SK-MEL-5 (cell line): ENCODE measurements at regions not wholly inside any gene's neighbourhood (a gene's known extent, or its start where the extent isn't known, plus 50 kb on each side); places are given as distances from the start of the nearest gene placed in this dataset.
A peak's percentile ranks its signal among the peaks of the same experiment; 100 is the strongest.

Experiments used
- DNase-seq: peaks from one replicate; pipeline ENCODE4 v3.0.0-alpha.2; 2016; ENCODE audit warnings: low read depth, low spot score
- in situ Hi-C: cut with HindIII; loops from 2 replicates; pipeline ENCODE4 v1.10.0; 2016; ENCODE audit warnings: low sequenced_read_pairs, high pct_unique_total_duplicates, low pct_unique_long_range_greater_than_20kb

- in situ Hi-C loops: no loop called here
- DNase-seq: peak; percentile 63
These were observed 119.6 kb upstream of the PMFBP1 start for GRCh38 chr16:72291531-72291981.

GRCh38 chr16:72291121-72291520, 119.2 kb upstream of the PMFBP1 start:
- in situ Hi-C loops: no loop called here
- no peak for DNase-seq

- DNase-seq: no peak
- in situ Hi-C loops: no loop called here
These were observed 115.7 kb upstream of the PMFBP1 start for GRCh38 chr16:72287649-72288048.

- no peak for DNase-seq
- in situ Hi-C loops: no loop called here
These were observed 115.1 kb upstream of the PMFBP1 start for GRCh38 chr16:72286936-72287620.

GRCh38 chr16:72285728-72286127, 113.8 kb upstream of the PMFBP1 start:
- in situ Hi-C loops: no loop called here
- no peak for DNase-seq

GRCh38 chr16:72285324-72285723, 113.4 kb upstream of the PMFBP1 start:
- no peak for DNase-seq
- in situ Hi-C loops: no loop called here

GRCh38 chr16:72284042-72284789, 112.3 kb upstream of the PMFBP1 start:
- DNase-seq: no peak
- in situ Hi-C loops: no loop called here

GRCh38 chr16:72282362-72282761, 110.4 kb upstream of the PMFBP1 start:
- in situ Hi-C loops: no loop called here
- no peak for DNase-seq

- in situ Hi-C loops: no loop called here
- no peak for DNase-seq
These were observed 106.3 kb upstream of the PMFBP1 start for GRCh38 chr16:72278301-72278700.

GRCh38 chr16:72277749-72278148, 105.8 kb upstream of the PMFBP1 start:
- in situ Hi-C loops: no loop called here
- DNase-seq: no peak

GRCh38 chr16:72271699-72272240, 99.8 kb upstream of the PMFBP1 start:
- no peak for DNase-seq
- in situ Hi-C loops: no loop called here

- DNase-seq: no peak
- in situ Hi-C loops: no loop called here
These were observed 98.6 kb upstream of the PMFBP1 start for GRCh38 chr16:72270531-72270930.

GRCh38 chr16:72266836-72267235, 94.9 kb upstream of the PMFBP1 start:
- in situ Hi-C loops: no loop called here
- DNase-seq: no peak

- no peak for DNase-seq
- in situ Hi-C loops: no loop called here
These were observed 92.8 kb upstream of the PMFBP1 start for GRCh38 chr16:72264771-72265170.

- peak; percentile 49 for DNase-seq
- in situ Hi-C loops: no loop called here
These were observed 90.8 kb upstream of the PMFBP1 start for GRCh38 chr16:72262711-72263110.

- DNase-seq: no peak
- in situ Hi-C loops: no loop called here
These were observed 89.2 kb upstream of the PMFBP1 start for GRCh38 chr16:72261127-72261526.

GRCh38 chr16:72256398-72257066, 84.6 kb upstream of the PMFBP1 start:
- no peak for DNase-seq
- in situ Hi-C loops: no loop called here

- in situ Hi-C loops: no loop called here
- no peak for DNase-seq
These were observed 83.8 kb upstream of the PMFBP1 start for GRCh38 chr16:72255786-72256185.
